Neural progenitor cell (in vitro differentiated cells): ENCODE measurements at regions not wholly inside any gene's neighbourhood (a gene's known extent, or its start where the extent isn't known, plus 50 kb on each side); places are given as distances from the start of the nearest gene placed in this dataset.

Experiments used
- DNase-seq: peaks from one replicate; pipeline ENCODE4 v3.0.0-alpha.2; 2016; ENCODE audit warnings: low spot score
- H2AFZ ChIP-seq: fragments of 200-600 bp; sonication (generic); replicated peaks from 2 replicates; pipeline ENCODE4 v1.6.1; 2016; ENCODE audit warnings: antibody characterized with exemption
- H3F3A ChIP-seq: fragments of 200-600 bp; sonication (generic); 2 replicates; pipeline ENCODE4 v1.6.1; 2016; ENCODE audit warnings: antibody characterized with exemption, low read depth
- H3K27ac ChIP-seq: fragments of 200-600 bp; sonication (generic); 2 replicates; pipeline ENCODE4 v1.5.1; 2016; ENCODE audit warnings: mild to moderate bottlenecking
- H3K27me3 ChIP-seq: fragments of 200-600 bp; sonication (generic); 2 replicates; pipeline ENCODE4 v1.6.1; 2016; ENCODE audit warnings: mild to moderate bottlenecking, moderate library complexity
- H3K36me3 ChIP-seq: fragments of 200-600 bp; sonication (generic); 2 replicates; pipeline ENCODE4 v1.5.1; 2016
- H3K4me1 ChIP-seq: fragments of 200-600 bp; sonication (generic); 2 replicates; pipeline ENCODE4 v1.6.1; 2016; ENCODE audit warnings: mixed run types
- H3K4me2 ChIP-seq: fragments of 200-600 bp; sonication (generic); 2 replicates; pipeline ENCODE4 v1.6.1; 2016
- H3K4me3 ChIP-seq: fragments of 200-600 bp; sonication (generic); 2 replicates; pipeline ENCODE4 v1.5.1; 2016
- H3K79me2 ChIP-seq: fragments of 200-600 bp; sonication (generic); 2 replicates; pipeline ENCODE4 v1.6.1; 2016; ENCODE audit warnings: low read depth
- H3K9ac ChIP-seq: fragments of 200-600 bp; sonication (generic); 2 replicates; pipeline ENCODE4 v1.6.1; 2016
- H3K9me3 ChIP-seq: fragments of 200-600 bp; sonication (generic); 2 replicates; pipeline ENCODE4 v1.5.1; 2016; ENCODE audit warnings: low read depth
- H4K20me1 ChIP-seq: fragments of 200-600 bp; sonication (generic); 2 replicates; pipeline ENCODE4 v1.6.1; 2016; ENCODE audit warnings: low read depth
- H3K27ac Mint-ChIP-seq: 3 replicates; pipeline ENCODE4 v1.8.0; 2021; ENCODE audit warnings: mixed read lengths
- H3K27me3 Mint-ChIP-seq: 2 replicates; pipeline ENCODE4 v1.8.0; 2022; ENCODE audit warnings: low read depth, mild to moderate bottlenecking, inconsistent platforms, moderate library complexity, mixed read lengths; ENCODE audit not compliant: insufficient read depth
- H3K36me3 Mint-ChIP-seq: 3 replicates; pipeline ENCODE4 v1.8.0; 2021; ENCODE audit warnings: mixed read lengths
- H3K4me1 Mint-ChIP-seq: 3 replicates; pipeline ENCODE4 v1.8.0; 2021; ENCODE audit warnings: mixed read lengths
- H3K4me3 Mint-ChIP-seq: 3 replicates; pipeline ENCODE4 v1.8.0; 2021; ENCODE audit warnings: mild to moderate bottlenecking, moderate library complexity, mixed read lengths
- H3K9me3 Mint-ChIP-seq: 3 replicates; pipeline ENCODE4 v1.8.0; 2020; ENCODE audit warnings: mixed read lengths
- CTCF ChIP-seq: fragments of 200-600 bp; sonication (generic); IDR thresholded peaks from 2 replicates; pipeline ENCODE4 v1.5.1; 2017; ENCODE audit warnings: antibody characterized with exemption, mild to moderate bottlenecking
- EZH2 ChIP-seq: fragments of 200-600 bp; sonication (generic); IDR thresholded peaks from 2 replicates; pipeline ENCODE4 v1.6.1; 2017; ENCODE audit warnings: antibody characterized with exemption, mild to moderate bottlenecking, moderate library complexity
- EZH2phosphoT487 ChIP-seq: fragments of 200-600 bp; sonication (generic); IDR thresholded peaks from 2 replicates; pipeline ENCODE4 v1.6.1; 2017; ENCODE audit warnings: antibody characterized with exemption

- H3K4me2 ChIP-seq: no peak overlapping the region
- Mint-ChIP-seq H3K4me1 (peaks cover 4% of the 10 kb centered on the region), H3K27ac (no peak overlapping the region), H3K9me3 (peaks cover 33% of the 10 kb centered on the region), H3K27me3 (peaks cover 6% of the 10 kb centered on the region), H3K36me3 (no peaks in the 10 kb centered on the region), H3K4me3 (no peak overlapping the region)
- H3K27ac ChIP-seq: no peak overlapping the region
- no peaks in the 10 kb centered on the region for H3K79me2 ChIP-seq
- H4K20me1 ChIP-seq: no peaks in the 10 kb centered on the region
- no peaks in the 10 kb centered on the region for H3K36me3 ChIP-seq
- no peak overlapping the region for H2AFZ ChIP-seq
- no peaks in the 10 kb centered on the region for H3F3A ChIP-seq
- TF ChIP-seq EZH2phosphoT487: no peak
- TF ChIP-seq CTCF: no peak
- no peak for TF ChIP-seq EZH2
- no peak overlapping the region for H3K4me3 ChIP-seq
- no peak overlapping the region for H3K9ac ChIP-seq
- DNase-seq: no peak
- H3K4me1 ChIP-seq: no peaks in the 10 kb centered on the region
- peaks cover 8% of the 10 kb centered on the region for H3K9me3 ChIP-seq
- H3K27me3 ChIP-seq: no peaks in the 10 kb centered on the region
These were observed 303.6 kb downstream of the PRDM2 start for GRCh38 chr1:14003552-14003951.

GRCh38 chr1:14009582-14009981, 309.6 kb downstream of the PRDM2 start:
- no peaks in the 10 kb centered on the region for H3K36me3 ChIP-seq
- Mint-ChIP-seq H3K9me3 (peaks cover 4% of the 10 kb centered on the region), H3K27ac (no peak overlapping the region), H3K36me3 (no peaks in the 10 kb centered on the region), H3K4me3 (no peak overlapping the region), H3K4me1 (peaks cover 4% of the 10 kb centered on the region), H3K27me3 (peaks cover 8% of the 10 kb centered on the region)
- H3K27me3 ChIP-seq: no peaks in the 10 kb centered on the region
- no peak overlapping the region for H3K4me2 ChIP-seq
- H3F3A ChIP-seq: no peaks in the 10 kb centered on the region
- H3K4me1 ChIP-seq: no peaks in the 10 kb centered on the region
- H3K79me2 ChIP-seq: no peaks in the 10 kb centered on the region
- H3K9me3 ChIP-seq: no peaks in the 10 kb centered on the region
- TF ChIP-seq CTCF (no peak), EZH2 (no peak), EZH2phosphoT487 (no peak)
- no peak for DNase-seq
- H2AFZ ChIP-seq: no peak overlapping the region
- no peak overlapping the region for H3K27ac ChIP-seq
- no peaks in the 10 kb centered on the region for H4K20me1 ChIP-seq
- no peak overlapping the region for H3K4me3 ChIP-seq
- no peak overlapping the region for H3K9ac ChIP-seq

GRCh38 chr1:14010476-14010875, 310.5 kb downstream of the PRDM2 start:
- Mint-ChIP-seq H3K4me1 (peaks cover 6% of the 10 kb centered on the region), H3K27me3 (peaks cover 8% of the 10 kb centered on the region), H3K36me3 (no peaks in the 10 kb centered on the region), H3K4me3 (no peak overlapping the region), H3K9me3 (peaks cover 4% of the 10 kb centered on the region), H3K27ac (no peak overlapping the region)
- H3K4me2 ChIP-seq: no peak overlapping the region
- no peak overlapping the region for H2AFZ ChIP-seq
- H3K27me3 ChIP-seq: no peaks in the 10 kb centered on the region
- no peak for TF ChIP-seq EZH2
- no peak for TF ChIP-seq CTCF
- TF ChIP-seq EZH2phosphoT487: no peak
- H3K9ac ChIP-seq: no peak overlapping the region
- no peaks in the 10 kb centered on the region for H3K4me1 ChIP-seq
- no peaks in the 10 kb centered on the region for H3F3A ChIP-seq
- no peaks in the 10 kb centered on the region for H3K36me3 ChIP-seq
- no peaks in the 10 kb centered on the region for H4K20me1 ChIP-seq
- no peaks in the 10 kb centered on the region for H3K79me2 ChIP-seq
- DNase-seq: no peak
- no peak overlapping the region for H3K4me3 ChIP-seq
- no peaks in the 10 kb centered on the region for H3K9me3 ChIP-seq
- H3K27ac ChIP-seq: no peak overlapping the region
